Smooth muscle cell (in vitro differentiated cells): ENCODE measurements at regions not wholly inside any gene's neighbourhood (a gene's known extent, or its start where the extent isn't known, plus 50 kb on each side); places are given as distances from the start of the nearest gene placed in this dataset.

ENCODE experiments used
- DNase-seq: peaks from one replicate; lab custom pipeline; 2025; ENCODE audit not compliant: unreplicated experiment; lab: John Stamatoyannopoulos, UW
- H2AFZ ChIP-seq: fragments of 200-600 bp; sonication (generic); 2 replicates; pipeline ENCODE4 v1.6.0; 2016; ENCODE audit warnings: antibody characterized with exemption, low read depth, mild to moderate bottlenecking
- H3F3A ChIP-seq: fragments of 200-600 bp; sonication (generic); 2 replicates; pipeline ENCODE4 v1.6.0; 2017; ENCODE audit warnings: antibody characterized with exemption, low read depth
- H3K27ac ChIP-seq: fragments of 200-600 bp; sonication (generic); 2 replicates; pipeline ENCODE4 v1.5.1; 2016; ENCODE audit warnings: low read depth, mild to moderate bottlenecking
- H3K27me3 ChIP-seq: fragments of 200-600 bp; sonication (generic); 2 replicates; pipeline ENCODE4 v1.6.1; 2016; ENCODE audit warnings: low read depth, mild to moderate bottlenecking
- H3K36me3 ChIP-seq: fragments of 200-600 bp; sonication (generic); 2 replicates; pipeline ENCODE4 v1.5.1; 2016; ENCODE audit warnings: low read depth
- H3K4me1 ChIP-seq: fragments of 200-600 bp; sonication (generic); 2 replicates; pipeline ENCODE4 v1.5.1; 2016; ENCODE audit warnings: low read depth
- H3K4me2 ChIP-seq: fragments of 200-600 bp; sonication (generic); 2 replicates; pipeline ENCODE4 v1.6.0; 2016; ENCODE audit warnings: mild to moderate bottlenecking
- H3K4me3 ChIP-seq: fragments of 200-600 bp; sonication (generic); 2 replicates; pipeline ENCODE4 v1.5.1; 2016; ENCODE audit warnings: mild to moderate bottlenecking
- H3K79me2 ChIP-seq: fragments of 200-600 bp; sonication (generic); 2 replicates; pipeline ENCODE4 v1.6.0; 2016; ENCODE audit warnings: low read depth, mild to moderate bottlenecking
- H3K9ac ChIP-seq: fragments of 200-600 bp; sonication (generic); 2 replicates; pipeline ENCODE4 v1.6.0; 2016; ENCODE audit warnings: low read depth
- H3K9me3 ChIP-seq: fragments of 200-600 bp; sonication (generic); replicated peaks from 2 replicates; pipeline ENCODE4 v1.5.1; 2016; ENCODE audit warnings: low read depth
- H4K20me1 ChIP-seq: fragments of 200-600 bp; sonication (generic); 2 replicates; pipeline ENCODE4 v1.6.0; 2016; ENCODE audit warnings: low read depth
- CTCF ChIP-seq: fragments of 200-600 bp; sonication (generic); IDR thresholded peaks from 2 replicates; pipeline ENCODE4 v1.5.1; 2017; ENCODE audit warnings: borderline replicate concordance, mild to moderate bottlenecking, antibody characterized with exemption; ENCODE audit not compliant: insufficient read depth, poor library complexity, severe bottlenecking
- WGBS: methylation state at CpG from one replicate; pipeline ENCODE4 v1.1.7; 2016; ENCODE audit warnings: low lambda C conversion rate; 5-methylcytosine and 5-hydroxymethylcytosine counted together

- no peak for TF ChIP-seq CTCF
- H4K20me1 ChIP-seq, result no peaks in the 10 kb centered on the region
- no peak overlapping the region for H2AFZ ChIP-seq
- DNase-seq, result no peak
- H3K36me3 ChIP-seq, result no peaks in the 10 kb centered on the region
- H3K9me3 ChIP-seq, result no peaks in the 10 kb centered on the region
- H3K27ac ChIP-seq, result no peak overlapping the region
- no peaks in the 10 kb centered on the region for H3K4me1 ChIP-seq
- whole genome bisulfite sequencing, result 93% methylated on average over 8 of the region's 8 CpGs
- H3F3A ChIP-seq, result no peaks in the 10 kb centered on the region
- no peaks in the 10 kb centered on the region for H3K27me3 ChIP-seq
- no peak overlapping the region for H3K9ac ChIP-seq
- H3K4me3 ChIP-seq, result no peak overlapping the region
- no peak overlapping the region for H3K4me2 ChIP-seq
- no peaks in the 10 kb centered on the region for H3K79me2 ChIP-seq
Observed at GRCh38 chr2:239689410-239689809, 288.6 kb upstream of the HDAC4 start.

DNA sequence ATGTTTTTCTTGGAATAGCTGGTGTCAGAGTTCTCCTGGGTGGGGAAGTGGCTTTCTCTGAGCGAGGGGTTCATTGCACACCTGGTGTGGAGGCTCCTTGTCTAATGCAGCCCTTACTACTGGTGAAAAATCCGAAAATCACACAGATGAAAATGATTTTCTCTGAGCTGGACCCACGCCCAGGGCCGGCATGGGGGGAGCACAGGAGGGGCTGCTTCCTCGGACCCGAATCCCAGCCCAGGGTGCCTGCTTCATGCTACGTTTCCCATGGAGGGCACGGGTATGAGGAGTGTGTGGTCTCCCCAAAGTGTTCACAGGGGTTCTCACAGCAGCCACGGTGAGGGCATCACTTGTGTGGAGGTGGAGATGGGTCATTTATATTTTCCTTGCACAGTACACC, 288.0 kb upstream of the HDAC4 start:
- Histone ChIP-seq H2AFZ (no peak overlapping the region), H3K4me2 (no peak overlapping the region), H3K9ac (no peak overlapping the region), H3K9me3 (no peaks in the 10 kb centered on the region), H3K27ac (no peak overlapping the region), H3K4me3 (no peak overlapping the region), H3K36me3 (no peaks in the 10 kb centered on the region), H3K79me2 (no peaks in the 10 kb centered on the region), H3F3A (no peaks in the 10 kb centered on the region), H3K4me1 (no peaks in the 10 kb centered on the region), H3K27me3 (no peaks in the 10 kb centered on the region), H4K20me1 (no peaks in the 10 kb centered on the region)
- TF ChIP-seq CTCF, result no peak
- DNase-seq, result no peak
- WGBS, result 85% methylated on average over 9 of the region's 9 CpGs

DNA sequence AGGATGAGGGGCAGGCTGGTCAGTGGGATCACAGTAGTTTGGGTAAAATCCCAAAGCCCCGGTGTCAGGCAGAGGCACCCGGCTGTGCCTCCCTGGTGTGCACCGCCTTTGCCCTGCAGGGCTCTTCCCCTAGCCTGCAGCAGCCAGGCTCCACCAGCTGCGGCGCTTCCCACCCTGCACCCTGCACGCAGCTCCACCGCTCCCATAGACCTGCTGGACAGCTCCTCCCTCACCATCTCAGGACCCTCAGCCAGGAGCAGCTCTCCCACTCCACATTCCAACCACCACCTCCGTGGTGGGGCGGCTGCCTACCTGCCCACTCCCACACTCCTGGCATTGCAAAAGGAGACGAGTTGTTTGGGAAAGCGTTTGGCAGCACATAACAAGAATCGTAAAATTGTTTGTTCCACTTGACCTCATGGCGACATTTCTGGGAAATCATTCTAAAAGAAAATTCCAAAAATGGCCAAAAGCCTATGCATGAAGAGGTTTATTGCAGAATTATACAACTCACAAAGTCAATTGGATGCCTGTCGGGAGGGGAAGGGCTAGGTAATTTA, 287.4 kb upstream of the HDAC4 start:
- no peak for DNase-seq
- WGBS, result 83% methylated on average over 13 of the region's 14 CpGs
- Histone ChIP-seq H3K4me2 (no peak overlapping the region), H3K9me3 (no peaks in the 10 kb centered on the region), H3K27ac (no peak overlapping the region), H3K4me3 (no peak overlapping the region), H3K36me3 (no peaks in the 10 kb centered on the region), H3K27me3 (no peaks in the 10 kb centered on the region), H3K79me2 (no peaks in the 10 kb centered on the region), H2AFZ (no peak overlapping the region), H3F3A (no peaks in the 10 kb centered on the region), H3K9ac (no peak overlapping the region), H4K20me1 (no peaks in the 10 kb centered on the region), H3K4me1 (no peaks in the 10 kb centered on the region)
- no peak for TF ChIP-seq CTCF

- H3F3A ChIP-seq, result no peaks in the 10 kb centered on the region
- no peak overlapping the region for H3K4me2 ChIP-seq
- H3K27me3 ChIP-seq, result no peaks in the 10 kb centered on the region
- H3K9ac ChIP-seq, result no peak overlapping the region
- no peak overlapping the region for H2AFZ ChIP-seq
- H3K79me2 ChIP-seq, result no peaks in the 10 kb centered on the region
- no peak overlapping the region for H3K27ac ChIP-seq
- no peaks in the 10 kb centered on the region for H3K36me3 ChIP-seq
- WGBS, result 87% methylated on average over 5 of the region's 5 CpGs
- no peaks in the 10 kb centered on the region for H3K4me1 ChIP-seq
- no peak overlapping the region for H3K4me3 ChIP-seq
- no peaks in the 10 kb centered on the region for H4K20me1 ChIP-seq
- no peak for TF ChIP-seq CTCF
- no peak for DNase-seq
- H3K9me3 ChIP-seq, result no peaks in the 10 kb centered on the region
Observed at GRCh38 chr2:239687441-239687840, 286.6 kb upstream of the HDAC4 start.
